Epithelial cell of esophagus (primary cell): ENCODE measurements at regions not wholly inside any gene's neighbourhood (a gene's known extent, or its start where the extent isn't known, plus 50 kb on each side); places are given as distances from the start of the nearest gene placed in this dataset.
"Not testable (repeated sequence)": the region's sequence is repeated elsewhere in the genome, so short reads cannot be mapped to it uniquely, and the experiment has no call there.

Experiments used
- DNase-seq: peaks from one replicate; pipeline ENCODE4 v3.0.0; 2010; ENCODE audit warnings: low read depth
- H3K4me3 ChIP-seq: 2 replicates; pipeline ENCODE4 v1.5.1; 2011; ENCODE audit warnings: mild to moderate bottlenecking, low read length, control low read depth
- CTCF ChIP-seq: IDR thresholded peaks from 2 replicates; pipeline ENCODE4 v1.5.1; 2011; ENCODE audit warnings: low read depth, mild to moderate bottlenecking, low read length, control low read depth, inconsistent platforms; ENCODE audit not compliant: insufficient read depth; ENCODE audit errors: missing control alignments

GRCh38 chr16:64687786-64688185, 434.1 kb downstream of the CDH11 start:
- no peak for TF ChIP-seq CTCF
- H3K4me3 ChIP-seq: no peak overlapping the region
- no peak for DNase-seq

- TF ChIP-seq CTCF: no peak
These were observed 434.7 kb downstream of the CDH11 start for GRCh38 chr16:64687123-64687522.

GRCh38 chr16:64679976-64680690, 441.7 kb downstream of the CDH11 start:
- no peak overlapping the region for H3K4me3 ChIP-seq
- DNase-seq: peak; percentile 89
- no peak for TF ChIP-seq CTCF

More at GRCh38 chr16:64687123-64687522, 434.7 kb downstream of the CDH11 start:
- no peak overlapping the region for H3K4me3 ChIP-seq
- no peak for DNase-seq

- H3K4me3 ChIP-seq: no peak overlapping the region
- no peak for DNase-seq
These were observed 452.3 kb downstream of the CDH11 start for GRCh38 chr16:64669573-64669972.

GRCh38 chr16:64667334-64667877, 454.5 kb downstream of the CDH11 start:
- no peak for DNase-seq
- no peak overlapping the region for H3K4me3 ChIP-seq
- no peak for TF ChIP-seq CTCF

More at GRCh38 chr16:64669573-64669972, 452.3 kb downstream of the CDH11 start:
- no peak for TF ChIP-seq CTCF

- H3K4me3 ChIP-seq, DNase-seq: not testable (repeated sequence)
These were observed 459.6 kb downstream of the CDH11 start for GRCh38 chr16:64662312-64662711.

GRCh38 chr16:64659866-64660265, 462.0 kb downstream of the CDH11 start:
- H3K4me3 ChIP-seq: no peak overlapping the region
- TF ChIP-seq CTCF: no peak
- DNase-seq: no peak
